H1 (cell line): ENCODE measurements at regions not wholly inside any gene's neighbourhood (a gene's known extent, or its start where the extent isn't known, plus 50 kb on each side); places are given as distances from the start of the nearest gene placed in this dataset.

Source experiments
- CTCF ChIA-PET: fragments of 300-600 bp; sonication (Branson Sonifier 250); formaldehyde crosslinking; loops from one replicate; lab custom pipeline; 2021; ENCODE audit not compliant: partially characterized antibody; lab: Charles Lee
- POLR2A ChIA-PET: fragments of 300-600 bp; sonication (Branson Sonifier 250); formaldehyde crosslinking; loops from one replicate; lab custom pipeline; 2021; ENCODE audit warnings: inconsistent platforms; ENCODE audit not compliant: partially characterized antibody; lab: Charles Lee
- DNase-seq, 2 experiments: peaks; one replicate each; pipeline versions ENCODE4 v3.0.0 to v3.0.0-alpha.2; 2010 to 2022; ENCODE audit warnings: low spot score in 2 of 2, low read depth in 1 of 2, mixed read lengths in 1 of 2
- FAIRE-seq: peaks from 2 replicates; lab custom pipeline; 2011; peaks lifted over from hg19 to GRCh38; lab: Jason Lieb, UNC
- H2AFZ ChIP-seq: 2 replicates; pipeline ENCODE4 v1.8.1; 2012; ENCODE audit warnings: low read length, inconsistent platforms
- H2AK5ac ChIP-seq: 2 replicates; pipeline ENCODE4 v1.6.1; 2013; ENCODE audit warnings: low read depth, low read length
- H2BK120ac ChIP-seq: replicated peaks from 2 replicates; pipeline ENCODE3; 2013; ENCODE audit warnings: low read depth, low read length, inconsistent platforms
- H2BK12ac ChIP-seq: 2 replicates; pipeline ENCODE4 v1.6.1; 2013; ENCODE audit warnings: low read depth, low read length
- H2BK15ac ChIP-seq: 2 replicates; pipeline ENCODE4 v1.6.1; 2013; ENCODE audit warnings: low read length
- H2BK20ac ChIP-seq: 2 replicates; pipeline ENCODE4 v1.6.1; 2013; ENCODE audit warnings: low read length
- H2BK5ac ChIP-seq: 2 replicates; pipeline ENCODE4 v1.6.1; 2013; ENCODE audit warnings: low read depth, low read length
- H3K14ac ChIP-seq: 2 replicates; pipeline ENCODE4 v1.6.1; 2013; ENCODE audit warnings: inconsistent platforms; ENCODE audit not compliant: insufficient read length
- H3K18ac ChIP-seq: 2 replicates; pipeline ENCODE4 v1.6.1; 2013; ENCODE audit warnings: low read length; ENCODE audit errors: extremely low read depth
- H3K23ac ChIP-seq: 2 replicates; pipeline ENCODE4 v1.6.1; 2013; ENCODE audit warnings: inconsistent platforms; ENCODE audit not compliant: insufficient read length
- H3K23me2 ChIP-seq: 2 replicates; pipeline ENCODE4 v1.6.1; 2013; ENCODE audit warnings: low read depth, low read length
- H3K27ac ChIP-seq: 2 replicates; pipeline ENCODE4 v1.6.1; 2011; ENCODE audit warnings: low read depth, low read length, inconsistent platforms
- H3K27me3 ChIP-seq, 4 experiments: replicated peaks in 1 of 4; 1 replicate in 1 of 4; 2 replicates in 3 of 4; pipeline versions ENCODE4 v1.6.1 to v1.8.1; 2011 to 2013; ENCODE audit warnings: low read length in 3 of 4, mild to moderate bottlenecking in 3 of 4, inconsistent platforms in 2 of 4, mixed read lengths in 2 of 4, moderate library complexity in 1 of 4; ENCODE audit not compliant: control insufficient read depth in 3 of 4, insufficient read depth in 3 of 4; ENCODE audit errors: extremely low read depth in 1 of 4
- H3K36me3 ChIP-seq, 4 experiments: 2 replicates each; pipeline versions ENCODE4 v1.6.1 to v1.8.1; 2011 to 2013; ENCODE audit warnings: mild to moderate bottlenecking in 4 of 4, low read length in 3 of 4, moderate library complexity in 2 of 4, control low read depth in 1 of 4, inconsistent platforms in 1 of 4; ENCODE audit not compliant: insufficient read depth in 4 of 4, control insufficient read depth in 2 of 4
- H3K4ac ChIP-seq: replicated peaks from 2 replicates; pipeline ENCODE3; 2013; ENCODE audit warnings: low read length, low read depth, mixed read lengths, inconsistent platforms; ENCODE audit not compliant: insufficient read length
- H3K4me1 ChIP-seq, 4 experiments: replicated peaks in 1 of 4; 1 replicate in 1 of 4; 2 replicates in 3 of 4; pipeline versions ENCODE4 v1.6.1 to v1.8.1; 2011 to 2013; ENCODE audit warnings: low read length in 3 of 4, inconsistent platforms in 2 of 4, mixed read lengths in 1 of 4; ENCODE audit not compliant: insufficient read depth in 4 of 4, control insufficient read depth in 3 of 4
- H3K4me2 ChIP-seq, 2 experiments: 2 replicates each; pipeline versions ENCODE4 v1.6.1 to v1.8.1; 2011 to 2013; ENCODE audit warnings: low read depth in 2 of 2, low read length in 2 of 2, control low read depth in 1 of 2, inconsistent platforms in 1 of 2, mild to moderate bottlenecking in 1 of 2; ENCODE audit not compliant: insufficient read depth in 1 of 2
- H3K4me3 ChIP-seq, 4 experiments: fragments of 200-600, 300-600 bp in 1 of 4; sonication (generic), shearing (Covaris generic), sonication (Bioruptor Twin) in 1 of 4; 2 replicates each; pipeline versions ENCODE4 v1.5.1 to v1.8.1; 2011 to 2016; ENCODE audit warnings: low read length in 4 of 4, low read depth in 3 of 4, control low read depth in 2 of 4, inconsistent platforms in 2 of 4, mild to moderate bottlenecking in 2 of 4, mixed read lengths in 1 of 4, moderate library complexity in 1 of 4; ENCODE audit not compliant: insufficient read depth in 2 of 4; ENCODE audit errors: extremely low read depth in 1 of 4
- H3K56ac ChIP-seq: replicated peaks from 2 replicates; pipeline ENCODE3; 2013; ENCODE audit warnings: low read depth, mild to moderate bottlenecking, mixed read lengths, low read length, inconsistent platforms; ENCODE audit not compliant: insufficient read length
- H3K79me1 ChIP-seq: 2 replicates; pipeline ENCODE4 v1.6.1; 2013; ENCODE audit warnings: low read depth, low read length, control low read depth
- H3K79me2 ChIP-seq, 2 experiments: 2 replicates each; pipeline versions ENCODE4 v1.6.1 to v1.8.1; 2012 to 2013; ENCODE audit warnings: low read length in 2 of 2, mild to moderate bottlenecking in 2 of 2, inconsistent platforms in 1 of 2; ENCODE audit not compliant: insufficient read depth in 2 of 2, control insufficient read depth in 1 of 2
- H3K9ac ChIP-seq, 4 experiments: replicated peaks in 1 of 4; 1 replicate in 1 of 4; 2 replicates in 3 of 4; pipeline versions ENCODE4 v1.6.1 to v1.8.1; 2011 to 2013; ENCODE audit warnings: low read depth in 3 of 4, low read length in 3 of 4, control low read depth in 2 of 4, mild to moderate bottlenecking in 2 of 4, moderate library complexity in 2 of 4, inconsistent platforms in 1 of 4; ENCODE audit errors: extremely low read depth in 1 of 4
- H3K9me3 ChIP-seq, 2 experiments: 2 replicates each; pipeline versions ENCODE4 v1.6.1 to v1.8.1; 2012 to 2013; ENCODE audit warnings: mild to moderate bottlenecking in 2 of 2, moderate library complexity in 2 of 2, control low read depth in 1 of 2, inconsistent platforms in 1 of 2, low read depth in 1 of 2, low read length in 1 of 2, mixed read lengths in 1 of 2; ENCODE audit not compliant: insufficient read depth in 2 of 2
- H4K20me1 ChIP-seq, 2 experiments: replicated peaks in 1 of 2; 2 replicates each; pipeline versions ENCODE3 to v1.8.1; 2011 to 2013; ENCODE audit warnings: inconsistent platforms in 2 of 2, low read length in 2 of 2, mild to moderate bottlenecking in 1 of 2; ENCODE audit not compliant: insufficient read depth in 2 of 2, control insufficient read depth in 1 of 2
- H4K5ac ChIP-seq: 2 replicates; pipeline ENCODE4 v1.6.1; 2013; ENCODE audit warnings: low read length, low read depth, mixed read lengths, inconsistent platforms; ENCODE audit not compliant: insufficient read length
- H4K8ac ChIP-seq: 2 replicates; pipeline ENCODE4 v1.8.0; 2013; ENCODE audit warnings: mild to moderate bottlenecking, moderate library complexity, low read length, inconsistent platforms; ENCODE audit not compliant: insufficient read depth; ENCODE audit errors: extremely low read depth
- H4K91ac ChIP-seq: replicated peaks from 2 replicates; pipeline ENCODE3; 2013; ENCODE audit warnings: low read length, mixed read lengths, inconsistent platforms; ENCODE audit not compliant: insufficient read length
- CBX5 ChIP-seq: fragments of 300-800, 300-1000 bp; sonication (generic); IDR thresholded peaks from 2 replicates; pipeline ENCODE4 v1.7.1; 2016; ENCODE audit warnings: antibody characterized with exemption, low read length, low read depth
- CBX8 ChIP-seq: fragments of 300-800, 300-1000 bp; sonication (generic); IDR thresholded peaks from 2 replicates; pipeline ENCODE4 v1.7.1; 2016; ENCODE audit warnings: low read depth, low read length, borderline replicate concordance
- EZH2 ChIP-seq: fragments of 200-600 bp; sonication (generic); IDR thresholded peaks from 2 replicates; pipeline ENCODE4 v1.7.1; 2012; ENCODE audit warnings: low read depth, mild to moderate bottlenecking, moderate library complexity, low read length, inconsistent platforms; ENCODE audit not compliant: severe bottlenecking
- JUND ChIP-seq: IDR thresholded peaks from 2 replicates; pipeline ENCODE4 v1.6.1; 2011; ENCODE audit warnings: mild to moderate bottlenecking, improper control_type of control experiment, low read length
- KDM1A ChIP-seq: fragments of 200-600, 300-600 bp; sonication (generic); IDR thresholded peaks from 2 replicates; pipeline ENCODE4 v1.7.1; 2016; ENCODE audit warnings: mild to moderate bottlenecking, low read length, borderline replicate concordance
- KDM4A ChIP-seq: IDR thresholded peaks from one replicate; pipeline ENCODE4 v1.7.1; 2012; ENCODE audit warnings: low read depth, mild to moderate bottlenecking, moderate library complexity, low read length, inconsistent platforms; ENCODE audit not compliant: severe bottlenecking
- POLR2A ChIP-seq, 2 experiments: IDR thresholded peaks; 1 replicate in 1 of 2; 2 replicates in 1 of 2; pipeline ENCODE4 v1.6.1; 2011; ENCODE audit warnings: low read depth in 2 of 2, low read length in 2 of 2, mild to moderate bottlenecking in 2 of 2; ENCODE audit errors: control extremely low read depth in 1 of 2
- POU5F1 ChIP-seq: IDR thresholded peaks from 2 replicates; pipeline ENCODE4 v1.6.1; 2011; ENCODE audit warnings: low read depth, mild to moderate bottlenecking, low read length, moderate library complexity
- TCF12 ChIP-seq: IDR thresholded peaks from 2 replicates; pipeline ENCODE4 v1.6.1; 2011; ENCODE audit warnings: low read depth, mild to moderate bottlenecking, low read length
- ZNF274 ChIP-seq: IDR thresholded peaks from 2 replicates; pipeline ENCODE4 v1.7.0; 2012; ENCODE audit warnings: low read length, borderline replicate concordance; ENCODE audit errors: extremely low read depth
- WGBS, 2 experiments: shearing (Covaris generic) in 1 of 2; methylation state at CpG; one replicate each; pipeline versions ENCODE4 v1.1.6 to v1.1.7; 2013 to 2015; ENCODE audit warnings: low lambda C conversion rate in 2 of 2, mixed read lengths in 2 of 2, inconsistent platforms in 1 of 2, low coverage in 1 of 2, missing lambda C conversion rate in 1 of 2; ENCODE audit not compliant: insufficient replicate concordance in 2 of 2, insufficient coverage in 1 of 2, insufficient read length in 1 of 2; ENCODE audit errors: extremely low coverage in 1 of 2, missing lambda C conversion rate in 1 of 2; 5-methylcytosine and 5-hydroxymethylcytosine counted together
- TF ChIP-seq, protein P1 (sequence below): IDR thresholded peaks from 2 replicates; pipeline ENCODE4 v1.6.1; 2012; ENCODE audit warnings: low read length, inconsistent platforms
- TF ChIP-seq, protein P2 (sequence below): IDR thresholded peaks from 2 replicates; pipeline ENCODE4 v1.6.1; 2011; ENCODE audit warnings: low read depth, mild to moderate bottlenecking, low read length; ENCODE audit not compliant: insufficient read depth

DNA sequence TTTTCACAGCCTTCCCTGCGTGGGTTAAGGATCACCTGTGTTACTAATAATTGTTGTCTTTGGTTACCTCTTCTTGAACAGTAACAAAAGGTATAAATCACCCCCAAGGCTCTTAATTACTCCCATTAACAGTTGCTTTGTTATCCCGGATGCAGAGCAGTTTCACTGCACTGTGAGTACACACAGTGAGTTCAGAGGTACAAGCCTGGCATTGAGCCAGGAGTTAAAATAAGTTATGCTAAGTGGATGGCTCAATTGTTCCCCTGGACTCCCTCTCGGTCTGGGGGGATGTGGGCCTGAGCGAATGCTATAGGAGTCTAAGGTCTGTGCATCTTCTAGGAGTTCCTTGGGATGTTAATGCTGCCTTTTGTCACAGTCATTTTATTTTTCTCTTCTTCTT, 258.3 kb downstream of the ATG4C start:
- Histone ChIP-seq H3K4ac (no peak overlapping the region), H4K5ac (no peak overlapping the region), H2BK12ac (no peak overlapping the region), H4K20me1 (no peaks in the 10 kb centered on the region), H3K23ac (no peak overlapping the region), H3K36me3 (no peaks in the 10 kb centered on the region), H4K8ac (no peak overlapping the region), H3K4me1 (peaks cover 0 to 5% (median 1%) of the 10 kb centered on the region in 4 experiments; a peak in 4 of 7 replicates), H2AFZ (no peak overlapping the region), H3K18ac (no peak overlapping the region), H2BK15ac (no peak overlapping the region), H3K4me3 (no peak overlapping the region), H2AK5ac (no peak overlapping the region), H3K4me2 (no peak overlapping the region), H3K27me3 (no peaks in the 10 kb centered on the region; a peak in 1 of 7 replicates), H3K27ac (no peak overlapping the region), H4K91ac (no peak overlapping the region), H2BK20ac (no peak overlapping the region), H3K79me2 (no peaks in the 10 kb centered on the region), H2BK5ac (no peak overlapping the region), H3K23me2 (no peaks in the 10 kb centered on the region; the same call in 1 of the 2 replicates), H3K14ac (no peak overlapping the region), H3K56ac (no peak overlapping the region), H3K9ac (no peak overlapping the region), H3K9me3 (no peaks in the 10 kb centered on the region), H3K79me1 (no peaks in the 10 kb centered on the region; the same call in 1 of the 2 replicates), H2BK120ac (no peak overlapping the region)
- no peak for DNase-seq
- ChIA-PET POLR2A (no interaction called here), CTCF (interaction anchor here (0.9 to 1.1 kb wide), 3 partner anchors 21 to 107 kb away, joined by 3 to 4 read pairs (median 3); no protein-coding TSS in a partner anchor)
- peak; percentile 58 for FAIRE-seq
- 57% methylated on average over 4 of the region's 4 CpGs; no CpG with 5 or more reads in 1 of the 2 experiments for WGBS, 2 experiments
- no peak for TF ChIP-seq JUND
- TF ChIP-seq, protein P1, sequence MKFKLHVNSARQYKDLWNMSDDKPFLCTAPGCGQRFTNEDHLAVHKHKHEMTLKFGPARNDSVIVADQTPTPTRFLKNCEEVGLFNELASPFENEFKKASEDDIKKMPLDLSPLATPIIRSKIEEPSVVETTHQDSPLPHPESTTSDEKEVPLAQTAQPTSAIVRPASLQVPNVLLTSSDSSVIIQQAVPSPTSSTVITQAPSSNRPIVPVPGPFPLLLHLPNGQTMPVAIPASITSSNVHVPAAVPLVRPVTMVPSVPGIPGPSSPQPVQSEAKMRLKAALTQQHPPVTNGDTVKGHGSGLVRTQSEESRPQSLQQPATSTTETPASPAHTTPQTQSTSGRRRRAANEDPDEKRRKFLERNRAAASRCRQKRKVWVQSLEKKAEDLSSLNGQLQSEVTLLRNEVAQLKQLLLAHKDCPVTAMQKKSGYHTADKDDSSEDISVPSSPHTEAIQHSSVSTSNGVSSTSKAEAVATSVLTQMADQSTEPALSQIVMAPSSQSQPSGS: no peak
- TF ChIP-seq KDM1A: no peak
- no peak for TF ChIP-seq KDM4A
- no peak for TF ChIP-seq ZNF274
- no peak for TF ChIP-seq POU5F1
- no peak for TF ChIP-seq TCF12
- TF ChIP-seq CBX8: no peak
- TF ChIP-seq CBX5: no peak
- no peak for TF ChIP-seq EZH2
- TF ChIP-seq, protein P2, sequence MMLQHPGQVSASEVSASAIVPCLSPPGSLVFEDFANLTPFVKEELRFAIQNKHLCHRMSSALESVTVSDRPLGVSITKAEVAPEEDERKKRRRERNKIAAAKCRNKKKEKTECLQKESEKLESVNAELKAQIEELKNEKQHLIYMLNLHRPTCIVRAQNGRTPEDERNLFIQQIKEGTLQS: no peak
- no peak for TF ChIP-seq POLR2A (IDR thresholded peaks at IDR 0.05; ENCODE audit: control extremely low read depth in 1 of 2, low read depth in 2 of 2, low read length in 2 of 2)
